ENCODE measurements at regions not wholly inside any gene's neighbourhood (a gene's known extent, or its start where the extent isn't known, plus 50 kb on each side); places are given as distances from the start of the nearest gene placed in this dataset.
"Not testable (repeated sequence)": the region's sequence is repeated elsewhere in the genome, so short reads cannot be mapped to it uniquely, and the experiment has no call there.

- no peak for FAIRE-seq
- no peak for DNase-seq (ENCODE audit: low spot score)
Observed at GRCh38 chr20:4441871-4442270, 192.8 kb upstream of the ADRA1D start.

DNA sequence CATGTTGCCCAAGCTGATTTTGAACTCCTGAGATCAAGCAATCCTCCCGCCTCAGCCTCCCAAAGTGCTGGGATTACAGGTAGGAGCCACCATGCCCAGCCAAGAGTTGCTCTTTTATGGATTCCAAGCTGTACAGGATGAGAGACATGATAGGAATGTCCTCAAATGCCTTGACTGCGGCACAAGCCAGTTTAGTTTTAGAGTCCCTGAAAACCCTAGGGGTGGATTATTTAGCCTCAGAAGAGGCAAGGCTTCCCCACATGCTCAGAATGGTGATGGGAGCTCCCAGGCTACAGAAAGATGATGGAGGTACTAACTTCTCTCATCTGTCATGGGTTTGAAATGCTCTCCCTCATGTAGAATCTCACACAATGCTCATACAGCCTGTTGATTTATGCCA lies 192.1 kb upstream of the ADRA1D start:
- DNase-seq (ENCODE audit: low spot score) (no peak), FAIRE-seq (no peak)

GRCh38 chr20:4439461-4439860 lies 190.4 kb upstream of the ADRA1D start:
- DNase-seq (ENCODE audit: low spot score) (no peak), FAIRE-seq (no peak)

GRCh38 chr20:4437131-4437530 lies 188.0 kb upstream of the ADRA1D start:
- no peak for FAIRE-seq
- DNase-seq (ENCODE audit: low spot score) = no peak

GRCh38 chr20:4435671-4436455 lies 186.8 kb upstream of the ADRA1D start:
- no peak for DNase-seq (ENCODE audit: low spot score)
- no peak for FAIRE-seq

DNA sequence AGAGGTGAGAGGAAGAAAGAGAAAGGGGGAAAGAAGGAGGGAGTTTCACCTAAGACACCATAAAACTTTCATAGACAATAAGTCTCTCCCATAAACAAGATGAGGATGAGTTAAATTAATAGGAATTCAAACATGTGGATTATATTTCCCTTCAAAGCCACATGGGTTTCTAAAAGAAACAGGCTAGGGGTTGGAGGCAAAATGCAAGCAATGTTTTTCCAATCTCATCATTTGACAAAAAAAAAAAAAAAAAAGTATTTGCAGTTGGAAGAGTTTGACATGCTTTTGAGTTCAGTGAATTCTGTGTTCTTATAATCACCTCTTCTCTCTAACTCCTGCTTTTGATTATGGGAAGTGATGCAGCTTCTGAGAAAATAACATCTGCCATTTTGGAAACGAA lies 186.1 kb upstream of the ADRA1D start:
- DNase-seq (ENCODE audit: low spot score) (no peak), FAIRE-seq (no peak)

- DNase-seq (ENCODE audit: low spot score) (no peak), FAIRE-seq (no peak)
Observed at GRCh38 chr20:4434681-4435080, 185.6 kb upstream of the ADRA1D start.

DNA sequence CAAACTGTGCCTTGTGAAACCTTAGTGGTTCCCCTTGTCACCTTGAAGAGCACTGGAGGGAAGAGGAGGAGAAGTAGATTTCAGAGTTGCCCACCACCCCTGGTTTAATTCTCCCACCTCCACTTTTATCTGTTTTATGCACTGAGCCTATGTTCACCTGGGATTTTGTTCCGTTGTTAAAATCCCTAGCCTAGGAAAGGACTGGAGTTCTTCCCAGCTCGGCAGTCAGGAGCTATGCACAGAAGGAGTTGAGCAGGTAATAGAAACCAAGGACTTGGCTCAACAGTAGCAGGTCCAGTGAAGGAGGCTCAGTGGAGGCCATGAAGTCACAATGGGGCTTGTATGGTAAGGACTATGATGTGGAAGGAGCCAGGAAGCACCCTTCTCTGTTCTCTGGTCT lies 182.4 kb upstream of the ADRA1D start:
- DNase-seq (ENCODE audit: low spot score) = no peak
- no peak for FAIRE-seq

GRCh38 chr20:4430826-4431225 lies 181.7 kb upstream of the ADRA1D start:
- DNase-seq (ENCODE audit: low spot score); FAIRE-seq: not testable (repeated sequence)

DNA sequence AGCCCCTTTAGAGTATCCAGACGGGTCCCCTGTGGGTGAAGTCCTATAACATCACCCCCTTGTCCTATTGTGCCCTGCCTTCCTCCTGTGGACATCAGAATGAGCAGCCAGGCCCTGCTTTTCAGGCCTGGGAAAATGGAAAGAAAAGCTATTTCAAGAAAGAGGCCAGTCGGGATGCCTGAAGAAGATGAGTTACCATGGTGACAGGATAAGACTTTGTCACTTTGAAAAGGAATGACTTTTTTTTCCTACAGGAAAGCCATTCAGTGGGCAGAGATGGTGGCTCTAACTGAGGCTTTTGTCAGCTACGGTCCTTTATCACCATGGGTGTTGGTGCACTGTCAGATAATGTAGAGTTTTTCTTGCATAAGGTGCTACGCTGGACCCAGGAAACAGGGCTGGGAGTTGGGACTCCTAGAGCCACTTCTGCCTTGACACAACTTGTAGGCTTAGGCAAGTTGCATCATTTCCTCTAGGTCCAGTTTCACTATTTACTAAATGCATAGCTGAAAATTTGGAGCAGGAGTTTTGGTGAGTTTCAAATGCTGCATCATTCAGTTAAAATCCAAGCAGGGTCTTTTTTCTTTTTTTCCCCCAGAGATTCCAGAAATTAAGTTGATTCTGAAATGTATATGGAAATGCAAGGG lies 179.0 kb upstream of the ADRA1D start:
- DNase-seq (ENCODE audit: low spot score) (no peak), FAIRE-seq (no peak)

DNA sequence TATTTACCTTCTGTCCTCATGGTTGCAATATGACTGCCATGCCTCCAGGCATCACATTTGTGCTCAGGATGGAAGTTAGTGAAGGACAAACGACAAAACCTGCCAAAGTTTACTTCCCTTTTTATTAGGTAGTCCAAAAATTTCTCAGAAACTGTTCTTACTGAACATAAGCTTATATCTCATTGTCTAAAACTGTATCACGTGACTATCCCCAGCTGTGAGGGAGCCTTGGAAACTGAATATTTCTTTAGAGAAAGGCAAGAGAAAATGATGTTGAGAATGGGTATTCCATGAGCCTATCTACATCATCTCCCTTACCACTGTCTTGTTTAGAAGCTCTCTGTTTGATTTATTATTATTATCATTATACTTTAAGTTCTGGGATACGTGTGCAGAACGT lies 169.1 kb upstream of the ADRA1D start:
- FAIRE-seq (no peak), DNase-seq (ENCODE audit: low spot score) (no peak)

DNA sequence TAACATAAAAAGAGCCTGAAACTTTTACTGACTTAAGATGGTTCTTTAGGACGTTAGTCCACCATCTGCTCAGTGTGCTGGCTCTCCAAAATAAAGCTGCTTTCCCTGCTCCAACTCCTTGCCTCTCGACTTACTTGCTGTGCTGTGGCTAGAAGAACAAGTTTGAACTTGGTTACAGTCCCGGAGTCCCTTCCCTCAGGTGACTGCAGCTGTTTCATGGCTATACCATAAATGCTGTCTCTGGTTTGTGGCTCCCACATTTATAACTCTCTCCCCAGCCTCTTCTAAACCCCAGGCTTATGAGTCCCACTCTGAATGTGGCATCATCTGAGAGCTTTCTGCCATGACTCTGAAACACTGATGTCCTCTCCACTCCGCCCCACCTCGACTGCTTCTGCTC lies 166.2 kb upstream of the ADRA1D start:
- DNase-seq (ENCODE audit: low spot score) = no peak
- no peak for FAIRE-seq

- FAIRE-seq (peak; percentile 5), DNase-seq (ENCODE audit: low spot score) (no peak)
Observed at GRCh38 chr20:4413314-4414049, 164.4 kb upstream of the ADRA1D start.

DNA sequence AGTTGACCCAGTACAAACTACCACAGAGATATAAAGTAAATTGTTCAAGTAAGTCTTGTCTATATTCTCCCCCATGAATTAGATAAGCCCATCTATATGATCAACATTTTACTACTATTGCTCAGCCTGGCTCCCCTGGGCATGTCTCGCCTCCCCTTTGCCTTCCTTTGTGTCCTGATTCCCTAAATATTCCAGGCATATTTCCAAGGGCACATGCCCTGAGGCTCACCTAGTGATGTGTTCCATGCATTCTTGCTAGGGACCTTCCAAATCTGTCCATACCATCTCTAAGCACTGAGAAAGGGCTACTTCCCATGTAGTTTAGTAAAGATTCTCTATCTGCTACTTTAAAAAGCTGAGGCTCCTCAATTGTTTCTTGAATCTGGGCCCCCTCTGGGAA lies 163.1 kb upstream of the ADRA1D start:
- FAIRE-seq (no peak), DNase-seq (ENCODE audit: low spot score) (no peak)

DNA sequence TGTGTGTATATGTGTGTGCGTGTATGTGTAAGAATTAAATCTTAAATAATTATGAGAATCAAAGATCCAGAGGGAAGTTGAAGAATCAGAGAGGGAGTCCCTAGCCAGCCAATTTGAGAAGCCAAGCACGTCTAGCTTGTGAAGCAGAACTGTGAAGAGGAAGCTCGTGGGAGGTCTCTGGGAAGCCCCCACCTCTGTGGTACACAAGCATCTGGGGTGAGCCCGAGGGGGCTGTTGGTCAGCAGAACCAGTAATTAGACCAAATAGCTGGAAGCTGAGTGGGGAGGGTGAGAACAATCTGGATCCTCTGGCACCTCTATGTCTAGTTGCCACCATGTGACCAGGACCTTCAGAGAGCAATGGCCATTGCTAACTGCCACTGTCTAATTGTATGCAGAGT lies 162.7 kb upstream of the ADRA1D start:
- DNase-seq (ENCODE audit: low spot score) = no peak
- FAIRE-seq = no peak

DNA sequence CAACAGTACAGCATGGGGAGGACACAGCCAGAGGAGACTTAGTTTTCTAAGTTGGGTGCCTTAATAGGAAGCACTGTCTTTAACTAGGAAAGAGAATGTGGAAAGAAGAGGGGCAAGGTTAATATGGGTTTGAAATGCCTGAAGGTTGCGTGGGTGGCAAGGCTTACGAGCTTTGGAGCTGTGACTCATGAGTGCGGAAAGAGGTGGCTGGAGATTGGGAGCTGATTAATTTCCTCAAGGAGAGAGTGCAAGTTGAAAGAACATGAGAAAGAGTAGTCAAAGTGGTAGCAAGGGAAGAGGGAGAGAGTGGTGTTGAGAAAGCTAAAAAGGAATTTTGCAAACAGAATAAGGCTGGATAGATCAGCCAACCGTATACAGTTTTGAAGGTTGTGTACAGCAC lies 157.5 kb upstream of the ADRA1D start:
- DNase-seq (ENCODE audit: low spot score) (peak; percentile 78), FAIRE-seq (no peak)

GRCh38 chr20:4401601-4402000 lies 152.5 kb upstream of the ADRA1D start:
- FAIRE-seq = no peak
- no peak for DNase-seq (ENCODE audit: low spot score)

- FAIRE-seq = no peak
- no peak for DNase-seq (ENCODE audit: low spot score)
Observed at GRCh38 chr20:4384961-4385360, 135.9 kb upstream of the ADRA1D start.

GRCh38 chr20:4383961-4384360 lies 134.9 kb upstream of the ADRA1D start:
- FAIRE-seq (no peak), DNase-seq (ENCODE audit: low spot score) (no peak)

GRCh38 chr20:4375881-4376280 lies 126.8 kb upstream of the ADRA1D start:
- DNase-seq (ENCODE audit: low spot score) = no peak
- no peak for FAIRE-seq

- FAIRE-seq (no peak), DNase-seq (ENCODE audit: low spot score) (no peak)
Observed at GRCh38 chr20:4373454-4373853, 124.4 kb upstream of the ADRA1D start.

DNA sequence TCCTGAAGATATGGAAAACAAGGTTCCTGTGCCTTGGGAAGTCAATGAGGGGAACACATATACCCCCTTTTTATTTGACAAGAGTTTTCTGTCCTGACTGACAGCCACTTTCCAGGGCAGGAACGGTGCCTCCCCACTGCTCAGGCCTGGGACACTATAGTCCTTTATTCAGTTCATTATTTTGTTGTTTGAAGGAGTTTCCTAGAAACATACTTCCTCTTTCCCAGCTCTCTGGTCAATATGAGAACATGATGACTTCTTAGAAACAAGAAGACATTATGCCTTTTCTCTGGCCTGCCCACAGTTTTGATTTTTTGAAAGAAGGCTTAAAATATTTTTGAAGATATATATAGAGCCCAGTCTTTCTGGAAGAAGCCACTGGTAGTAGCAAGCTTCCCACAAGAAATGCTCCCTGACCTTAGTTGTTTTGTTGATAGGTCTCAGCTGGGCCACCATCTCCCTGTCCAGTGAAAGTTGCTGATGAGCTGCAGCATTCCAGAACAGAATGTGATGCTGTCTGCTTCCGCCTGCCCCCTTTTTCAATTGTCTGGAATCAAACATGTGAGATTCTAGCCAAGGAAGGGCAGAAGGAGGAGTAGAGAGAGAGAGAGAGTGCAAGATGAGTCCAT lies 122.7 kb upstream of the ADRA1D start:
- FAIRE-seq (no peak), DNase-seq (ENCODE audit: low spot score) (no peak)
